GM19395 (cell line): ENCODE measurements at regions not wholly inside any gene's neighbourhood (a gene's known extent, or its start where the extent isn't known, plus 50 kb on each side); places are given as distances from the start of the nearest gene placed in this dataset.

Experiments used
- ATAC-seq: cut with Tn5 transposase; IDR thresholded peaks from one replicate; pipeline ENCODE4 v1.9.1; 2021; ENCODE audit warnings: mild to moderate bottlenecking, moderate library complexity; ENCODE audit not compliant: unreplicated experiment

- no peak for ATAC-seq
These were observed 389.1 kb downstream of the ETS1 start for GRCh38 chr11:128198216-128198772.

- no peak for ATAC-seq
These were observed 391.1 kb downstream of the ETS1 start for GRCh38 chr11:128196235-128196634.

- ATAC-seq, result no peak
These were observed 391.6 kb downstream of the ETS1 start for GRCh38 chr11:128195756-128196155.

- ATAC-seq, result no peak
These were observed 392.2 kb downstream of the ETS1 start for GRCh38 chr11:128195057-128195751.

- no peak for ATAC-seq
These were observed 393.1 kb downstream of the ETS1 start for GRCh38 chr11:128194216-128194615.

- no peak for ATAC-seq
These were observed 393.7 kb downstream of the ETS1 start for GRCh38 chr11:128193615-128194014.

- no peak for ATAC-seq
These were observed 397.0 kb downstream of the ETS1 start for GRCh38 chr11:128190312-128190711.

- no peak for ATAC-seq
These were observed 397.5 kb downstream of the ETS1 start for GRCh38 chr11:128189823-128190222.

- no peak for ATAC-seq
These were observed 398.9 kb downstream of the ETS1 start for GRCh38 chr11:128188346-128189004.

GRCh38 chr11:128187835-128188234 is 399.5 kb downstream of the ETS1 start:
- no peak for ATAC-seq

- no peak for ATAC-seq
These were observed 400.0 kb downstream of the ETS1 start for GRCh38 chr11:128187377-128187776.

GRCh38 chr11:128184981-128185380 is 402.4 kb downstream of the ETS1 start:
- ATAC-seq, result no peak

GRCh38 chr11:128182844-128183243 is 404.5 kb downstream of the ETS1 start:
- ATAC-seq, result no peak

GRCh38 chr11:128181984-128182383 is 405.4 kb downstream of the ETS1 start:
- no peak for ATAC-seq

GRCh38 chr11:128181088-128181480 is 406.3 kb downstream of the ETS1 start:
- ATAC-seq, result no peak

GRCh38 chr11:128180441-128181087 is 406.8 kb downstream of the ETS1 start:
- no peak for ATAC-seq

GRCh38 chr11:128179512-128179911 is 407.8 kb downstream of the ETS1 start:
- no peak for ATAC-seq

- no peak for ATAC-seq
These were observed 408.3 kb downstream of the ETS1 start for GRCh38 chr11:128179039-128179438.

- ATAC-seq, result no peak
These were observed 412.7 kb downstream of the ETS1 start for GRCh38 chr11:128174465-128175291.

- no peak for ATAC-seq
These were observed 415.1 kb downstream of the ETS1 start for GRCh38 chr11:128172046-128172878.
